KMS-11 (cell line): ENCODE measurements at regions not wholly inside any gene's neighbourhood (a gene's known extent, or its start where the extent isn't known, plus 50 kb on each side); places are given as distances from the start of the nearest gene placed in this dataset.

Experiments
- H2AFZ ChIP-seq: fragments of 200-600 bp; sonication (generic); 2 replicates; pipeline ENCODE4 v1.6.1; 2016; ENCODE audit warnings: antibody characterized with exemption, mixed run types, low read depth
- H3K27ac ChIP-seq: fragments of 200-600 bp; sonication (generic); 2 replicates; pipeline ENCODE4 v1.6.1; 2016; ENCODE audit warnings: mild to moderate bottlenecking, mixed run types
- H3K27me3 ChIP-seq: fragments of 200-600 bp; sonication (generic); 2 replicates; pipeline ENCODE4 v1.6.1; 2017; ENCODE audit warnings: mild to moderate bottlenecking, low read depth, mixed run types, moderate library complexity; ENCODE audit not compliant: insufficient read depth
- H3K36me3 ChIP-seq: fragments of 200-600 bp; sonication (generic); 2 replicates; pipeline ENCODE4 v1.6.1; 2017; ENCODE audit warnings: mild to moderate bottlenecking, mixed run types; ENCODE audit not compliant: insufficient read depth
- H3K4me1 ChIP-seq: fragments of 200-600 bp; sonication (generic); 2 replicates; pipeline ENCODE4 v1.6.1; 2016; ENCODE audit warnings: mild to moderate bottlenecking, low read depth, mixed run types; ENCODE audit not compliant: poor library complexity, severe bottlenecking
- H3K4me2 ChIP-seq: fragments of 200-600 bp; sonication (generic); 2 replicates; pipeline ENCODE4 v1.7.0; 2016; ENCODE audit warnings: mild to moderate bottlenecking, mixed run types
- H3K4me3 ChIP-seq: fragments of 200-600 bp; sonication (generic); IDR thresholded peaks from 2 replicates; pipeline ENCODE4 v1.6.1; 2017; ENCODE audit warnings: low read depth, low read length, mixed read lengths; ENCODE audit not compliant: insufficient read depth
- H3K79me2 ChIP-seq: fragments of 200-600 bp; sonication (generic); 2 replicates; pipeline ENCODE4 v1.6.1; 2016; ENCODE audit warnings: low read depth, mixed run types; ENCODE audit not compliant: insufficient read depth
- H3K9ac ChIP-seq: fragments of 200-600 bp; sonication (generic); 2 replicates; pipeline ENCODE4 v1.6.1; 2016; ENCODE audit warnings: mild to moderate bottlenecking, mixed run types
- H4K20me1 ChIP-seq: fragments of 200-600 bp; sonication (generic); 2 replicates; pipeline ENCODE4 v1.6.1; 2016; ENCODE audit warnings: mild to moderate bottlenecking, mixed run types; ENCODE audit not compliant: insufficient read depth
- TF ChIP-seq, protein P1 (sequence below): fragments of 200-600 bp; sonication (generic); conservative IDR thresholded peaks from 2 replicates; pipeline ENCODE4 v1.6.1; 2017; ENCODE audit warnings: low read depth, mild to moderate bottlenecking, antibody characterized with exemption, low read length, moderate library complexity, mixed read lengths

DNA sequence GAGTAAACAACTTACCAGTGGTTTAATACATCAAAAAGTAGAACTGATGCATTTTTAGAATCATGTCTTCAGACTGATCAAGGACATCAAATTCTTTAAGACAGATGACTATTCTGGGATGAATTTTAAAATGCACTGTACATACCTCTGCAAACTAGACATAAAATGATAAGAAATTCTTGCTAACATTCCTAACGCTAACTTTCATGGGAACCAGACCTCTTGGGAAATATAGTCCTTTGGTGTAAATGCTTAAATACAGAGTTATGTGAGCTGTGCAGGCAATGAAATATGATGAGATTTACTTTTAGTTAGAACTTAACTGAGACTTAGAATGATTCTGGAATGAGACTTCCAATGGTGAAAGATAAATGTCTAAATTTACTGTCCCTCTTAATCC lies 562.0 kb downstream of the NR4A2 start:
- Histone ChIP-seq H2AFZ (no peak overlapping the region), H3K4me1 (no peaks in the 10 kb centered on the region), H3K9ac (no peak overlapping the region), H3K36me3 (no peaks in the 10 kb centered on the region), H3K27ac (no peak overlapping the region), H3K27me3 (no peaks in the 10 kb centered on the region), H4K20me1 (no peaks in the 10 kb centered on the region), H3K79me2 (no peaks in the 10 kb centered on the region), H3K4me3 (no peak overlapping the region), H3K4me2 (no peak overlapping the region)
- TF ChIP-seq, protein P1, sequence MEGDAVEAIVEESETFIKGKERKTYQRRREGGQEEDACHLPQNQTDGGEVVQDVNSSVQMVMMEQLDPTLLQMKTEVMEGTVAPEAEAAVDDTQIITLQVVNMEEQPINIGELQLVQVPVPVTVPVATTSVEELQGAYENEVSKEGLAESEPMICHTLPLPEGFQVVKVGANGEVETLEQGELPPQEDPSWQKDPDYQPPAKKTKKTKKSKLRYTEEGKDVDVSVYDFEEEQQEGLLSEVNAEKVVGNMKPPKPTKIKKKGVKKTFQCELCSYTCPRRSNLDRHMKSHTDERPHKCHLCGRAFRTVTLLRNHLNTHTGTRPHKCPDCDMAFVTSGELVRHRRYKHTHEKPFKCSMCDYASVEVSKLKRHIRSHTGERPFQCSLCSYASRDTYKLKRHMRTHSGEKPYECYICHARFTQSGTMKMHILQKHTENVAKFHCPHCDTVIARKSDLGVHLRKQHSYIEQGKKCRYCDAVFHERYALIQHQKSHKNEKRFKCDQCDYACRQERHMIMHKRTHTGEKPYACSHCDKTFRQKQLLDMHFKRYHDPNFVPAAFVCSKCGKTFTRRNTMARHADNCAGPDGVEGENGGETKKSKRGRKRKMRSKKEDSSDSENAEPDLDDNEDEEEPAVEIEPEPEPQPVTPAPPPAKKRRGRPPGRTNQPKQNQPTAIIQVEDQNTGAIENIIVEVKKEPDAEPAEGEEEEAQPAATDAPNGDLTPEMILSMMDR: no peak

- H3K4me1 ChIP-seq: no peaks in the 10 kb centered on the region
- TF ChIP-seq, protein P1: no peak
- H3K9ac ChIP-seq: no peak overlapping the region
- no peaks in the 10 kb centered on the region for H3K36me3 ChIP-seq
- H2AFZ ChIP-seq: no peak overlapping the region
- no peaks in the 10 kb centered on the region for H4K20me1 ChIP-seq
- H3K27ac ChIP-seq: no peak overlapping the region
- H3K4me3 ChIP-seq: no peak overlapping the region
- no peaks in the 10 kb centered on the region for H3K27me3 ChIP-seq
- no peaks in the 10 kb centered on the region for H3K79me2 ChIP-seq
- H3K4me2 ChIP-seq: no peak overlapping the region
Measured at GRCh38 chr2:155766342-155767115, 566.0 kb downstream of the NR4A2 start.

DNA sequence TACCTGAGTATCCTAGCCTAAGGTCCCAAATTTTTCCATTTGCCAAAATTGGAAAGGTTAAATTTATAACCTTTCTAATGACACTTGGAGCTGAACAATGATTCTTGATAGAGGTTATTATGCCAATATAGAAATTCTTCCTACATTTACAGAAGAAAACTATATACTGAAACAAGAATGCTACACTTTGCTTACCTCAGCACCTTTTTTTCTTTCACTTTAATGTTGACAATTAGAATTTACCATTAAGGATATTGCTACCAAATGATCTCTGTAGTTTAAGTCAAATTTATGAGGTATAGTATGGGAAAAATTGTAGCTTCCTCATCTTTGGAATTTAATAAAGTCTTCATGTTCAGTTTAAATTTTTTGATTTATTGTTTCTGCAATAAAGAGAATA lies 577.0 kb downstream of the NR4A2 start:
- no peaks in the 10 kb centered on the region for H4K20me1 ChIP-seq
- H3K4me2 ChIP-seq: no peak overlapping the region
- no peak overlapping the region for H3K9ac ChIP-seq
- H3K79me2 ChIP-seq: no peaks in the 10 kb centered on the region
- no peaks in the 10 kb centered on the region for H3K27me3 ChIP-seq
- no peak overlapping the region for H2AFZ ChIP-seq
- no peaks in the 10 kb centered on the region for H3K4me1 ChIP-seq
- no peaks in the 10 kb centered on the region for H3K36me3 ChIP-seq
- TF ChIP-seq, protein P1: no peak
- no peak overlapping the region for H3K27ac ChIP-seq
- no peak overlapping the region for H3K4me3 ChIP-seq

GRCh38 chr2:155748131-155748530 lies 584.4 kb downstream of the NR4A2 start:
- Histone ChIP-seq H4K20me1 (no peaks in the 10 kb centered on the region), H3K36me3 (no peaks in the 10 kb centered on the region), H3K4me3 (no peak overlapping the region), H3K27ac (no peak overlapping the region), H3K4me1 (no peaks in the 10 kb centered on the region), H2AFZ (no peak overlapping the region), H3K9ac (no peak overlapping the region), H3K4me2 (no peak overlapping the region), H3K79me2 (no peaks in the 10 kb centered on the region), H3K27me3 (no peaks in the 10 kb centered on the region)
- TF ChIP-seq, protein P1: no peak
